Neural cell (in vitro differentiated cells): ENCODE measurements at regions not wholly inside any gene's neighbourhood (a gene's known extent, or its start where the extent isn't known, plus 50 kb on each side); places are given as distances from the start of the nearest gene placed in this dataset.
"Not testable (repeated sequence)": the region's sequence is repeated elsewhere in the genome, so short reads cannot be mapped to it uniquely, and the experiment has no call there.

Source experiments
- H2AFZ ChIP-seq: fragments of 200-600, 300-800 bp; sonication (generic), shearing (Covaris generic); 2 replicates; pipeline ENCODE4 v1.6.0; 2014; ENCODE audit warnings: low read depth, mild to moderate bottlenecking, antibody characterized with exemption, low read length, moderate library complexity
- H3F3A ChIP-seq: fragments of 200-600 bp; shearing (Covaris generic); 2 replicates; pipeline ENCODE4 v1.6.1; 2016; ENCODE audit warnings: mild to moderate bottlenecking, moderate library complexity, mixed read lengths, antibody characterized with exemption, low read length; ENCODE audit not compliant: insufficient read depth, poor library complexity, severe bottlenecking
- H3K27ac ChIP-seq: fragments of 200-600, 300-800 bp; sonication (generic), shearing (Covaris generic); 2 replicates; pipeline ENCODE4 v1.5.1; 2014; ENCODE audit warnings: mild to moderate bottlenecking, low read length, moderate library complexity
- H3K27me3 ChIP-seq: fragments of 300-800, 200-600 bp; sonication (generic), shearing (Covaris generic); 2 replicates; pipeline ENCODE4 v1.6.0; 2014; ENCODE audit warnings: mild to moderate bottlenecking, low read depth, low read length, moderate library complexity; ENCODE audit not compliant: insufficient read depth
- H3K36me3 ChIP-seq: fragments of 300-800, 200-600 bp; sonication (generic), shearing (Covaris generic); 2 replicates; pipeline ENCODE4 v1.5.1; 2014; ENCODE audit warnings: mild to moderate bottlenecking, antibody characterized with exemption, low read length, moderate library complexity; ENCODE audit not compliant: insufficient read depth
- H3K4me2 ChIP-seq: fragments of 300-800, 200-600 bp; sonication (generic), shearing (Covaris generic); 2 replicates; pipeline ENCODE4 v1.6.0; 2014; ENCODE audit warnings: mild to moderate bottlenecking, low read length
- H3K4me3 ChIP-seq: fragments of 300-800, 200-600 bp; sonication (generic), shearing (Covaris generic); 2 replicates; pipeline ENCODE4 v1.5.1; 2014; ENCODE audit warnings: mild to moderate bottlenecking, low read length, moderate library complexity
- H3K79me2 ChIP-seq: fragments of 200-600 bp; shearing (Covaris generic); replicated peaks from 2 replicates; pipeline ENCODE4 v1.6.0; 2014; ENCODE audit warnings: mild to moderate bottlenecking, low read length, moderate library complexity; ENCODE audit not compliant: insufficient read depth
- H3K9ac ChIP-seq: fragments of 300-800, 200-600 bp; sonication (generic), shearing (Covaris generic); 2 replicates; pipeline ENCODE4 v1.6.1; 2016; ENCODE audit warnings: mild to moderate bottlenecking, low read length, mixed read lengths
- H3K9me2 ChIP-seq: fragments of 200-600 bp; shearing (Covaris generic); 2 replicates; pipeline ENCODE4 v1.6.1; 2016; ENCODE audit warnings: mild to moderate bottlenecking, low read length, mixed read lengths; ENCODE audit not compliant: insufficient read depth
- H3K9me3 ChIP-seq: fragments of 200-600, 300-800 bp; sonication (generic), shearing (Covaris generic); 2 replicates; pipeline ENCODE4 v1.6.1; 2016; ENCODE audit warnings: mild to moderate bottlenecking, mixed run types, low read length, moderate library complexity, mixed read lengths
- H4K20me1 ChIP-seq: fragments of 200-600 bp; shearing (Covaris generic); 2 replicates; pipeline ENCODE4 v1.6.1; 2016; ENCODE audit warnings: mild to moderate bottlenecking, mixed run types; ENCODE audit not compliant: insufficient read depth
- POLR2AphosphoS5 ChIP-seq: IDR thresholded peaks from 2 replicates; pipeline ENCODE4 v1.6.1; 2012

GRCh38 chr2:89585558-89585920 is 894.1 kb downstream of the RPIA start:
- not testable (repeated sequence) for H3K9me2 ChIP-seq, H3K27me3 ChIP-seq, H3K4me2 ChIP-seq, H2AFZ ChIP-seq, H3K9me3 ChIP-seq, H4K20me1 ChIP-seq, H3K79me2 ChIP-seq, H3K36me3 ChIP-seq, H3K27ac ChIP-seq, H3F3A ChIP-seq
- peak overlapping the region; percentile 48 for H3K4me3 ChIP-seq
- H3K9ac ChIP-seq = peak overlapping the region; percentile 38
- peak; percentile 25 for TF ChIP-seq POLR2AphosphoS5

- not testable (repeated sequence) for H3K4me3 ChIP-seq
Observed at GRCh38 chr2:89599843-89600242, 908.4 kb downstream of the RPIA start.

GRCh38 chr2:89606514-89606913 is 915.0 kb downstream of the RPIA start:
- not testable (repeated sequence) for H3K27ac ChIP-seq, H3K9me3 ChIP-seq, H2AFZ ChIP-seq, H3F3A ChIP-seq, H3K36me3 ChIP-seq, H3K79me2 ChIP-seq, H3K9ac ChIP-seq, H3K4me3 ChIP-seq, H4K20me1 ChIP-seq, H3K27me3 ChIP-seq, H3K9me2 ChIP-seq, H3K4me2 ChIP-seq

More at GRCh38 chr2:89599843-89600242, 908.4 kb downstream of the RPIA start:
- not testable (repeated sequence) for H3K9me3 ChIP-seq, H3K9me2 ChIP-seq, H3K36me3 ChIP-seq, H3K27me3 ChIP-seq, H3K9ac ChIP-seq, H2AFZ ChIP-seq, H3F3A ChIP-seq, H3K4me2 ChIP-seq, H3K27ac ChIP-seq, H4K20me1 ChIP-seq, H3K79me2 ChIP-seq

- not testable (repeated sequence) for H3K9ac ChIP-seq, H3K36me3 ChIP-seq, H3K4me3 ChIP-seq, H3K4me2 ChIP-seq, H2AFZ ChIP-seq, H3K27ac ChIP-seq, H3K79me2 ChIP-seq, H3F3A ChIP-seq, H3K9me3 ChIP-seq, H4K20me1 ChIP-seq, H3K9me2 ChIP-seq, H3K27me3 ChIP-seq
Observed at GRCh38 chr2:89610207-89610926, 918.9 kb downstream of the RPIA start.

GRCh38 chr2:89610927-89611515 is 919.5 kb downstream of the RPIA start:
- H3K9me3 ChIP-seq, H3K9me2 ChIP-seq, H3K27ac ChIP-seq, H3K4me2 ChIP-seq, H2AFZ ChIP-seq, H3K9ac ChIP-seq, H4K20me1 ChIP-seq, H3K79me2 ChIP-seq, H3F3A ChIP-seq, H3K27me3 ChIP-seq, H3K36me3 ChIP-seq, H3K4me3 ChIP-seq: not testable (repeated sequence)

GRCh38 chr2:89611710-89612109 is 920.2 kb downstream of the RPIA start:
- not testable (repeated sequence) for H3K4me3 ChIP-seq

GRCh38 chr2:89649268-89649667 is 957.8 kb downstream of the RPIA start:
- not testable (repeated sequence) for H4K20me1 ChIP-seq, H3K9ac ChIP-seq, H3K36me3 ChIP-seq, H2AFZ ChIP-seq, H3K27me3 ChIP-seq, H3F3A ChIP-seq, H3K4me3 ChIP-seq, H3K9me2 ChIP-seq, H3K9me3 ChIP-seq, H3K79me2 ChIP-seq, H3K4me2 ChIP-seq, H3K27ac ChIP-seq

More at GRCh38 chr2:89611710-89612109, 920.2 kb downstream of the RPIA start:
- H4K20me1 ChIP-seq, H3F3A ChIP-seq, H3K36me3 ChIP-seq, H2AFZ ChIP-seq, H3K9me3 ChIP-seq, H3K9ac ChIP-seq, H3K4me2 ChIP-seq, H3K27me3 ChIP-seq, H3K9me2 ChIP-seq, H3K27ac ChIP-seq, H3K79me2 ChIP-seq: not testable (repeated sequence)

- not testable (repeated sequence) for H3K9me3 ChIP-seq, H4K20me1 ChIP-seq, H3K27ac ChIP-seq, H3K36me3 ChIP-seq, H3F3A ChIP-seq, H3K79me2 ChIP-seq, H3K4me3 ChIP-seq, H3K9me2 ChIP-seq, H3K27me3 ChIP-seq, H2AFZ ChIP-seq, H3K4me2 ChIP-seq, H3K9ac ChIP-seq
Observed at GRCh38 chr2:89679254-89679653, 987.8 kb downstream of the RPIA start.
